ENCODE measurements at regions not wholly inside any gene's neighbourhood (a gene's known extent, or its start where the extent isn't known, plus 50 kb on each side); places are given as distances from the start of the nearest gene placed in this dataset.

GRCh38 chr16:66014221-66014620 is 352.3 kb upstream of the CDH5 start:
- TF ChIP-seq CTCF (IDR thresholded peaks at IDR 0.05) (no peak), EP300 (IDR thresholded peaks at IDR 0.05) (no peak)
